Fibroblast of lung (primary cell): ENCODE measurements at regions not wholly inside any gene's neighbourhood (a gene's known extent, or its start where the extent isn't known, plus 50 kb on each side); places are given as distances from the start of the nearest gene placed in this dataset.

Experiments
- EZH2 ChIP-seq: IDR thresholded peaks from 2 replicates; pipeline ENCODE4 v1.5.1; 2012; ENCODE audit warnings: low read length, control low read depth, mild to moderate bottlenecking; ENCODE audit errors: missing control alignments
- TF ChIP-seq, protein P1 (sequence below), 2 donors: IDR thresholded peaks in 1 of 2; conservative IDR thresholded peaks in 1 of 2; 1 replicate in 1 of 2; 2 replicates in 1 of 2; pipeline ENCODE4 v1.5.1; 2011 to 2012; ENCODE audit warnings: low read length in 2 of 2, control low read depth in 1 of 2, inconsistent platforms in 1 of 2, low read depth in 1 of 2, mild to moderate bottlenecking in 1 of 2

- TF ChIP-seq EZH2, result no peak
- TF ChIP-seq, protein P1, sequence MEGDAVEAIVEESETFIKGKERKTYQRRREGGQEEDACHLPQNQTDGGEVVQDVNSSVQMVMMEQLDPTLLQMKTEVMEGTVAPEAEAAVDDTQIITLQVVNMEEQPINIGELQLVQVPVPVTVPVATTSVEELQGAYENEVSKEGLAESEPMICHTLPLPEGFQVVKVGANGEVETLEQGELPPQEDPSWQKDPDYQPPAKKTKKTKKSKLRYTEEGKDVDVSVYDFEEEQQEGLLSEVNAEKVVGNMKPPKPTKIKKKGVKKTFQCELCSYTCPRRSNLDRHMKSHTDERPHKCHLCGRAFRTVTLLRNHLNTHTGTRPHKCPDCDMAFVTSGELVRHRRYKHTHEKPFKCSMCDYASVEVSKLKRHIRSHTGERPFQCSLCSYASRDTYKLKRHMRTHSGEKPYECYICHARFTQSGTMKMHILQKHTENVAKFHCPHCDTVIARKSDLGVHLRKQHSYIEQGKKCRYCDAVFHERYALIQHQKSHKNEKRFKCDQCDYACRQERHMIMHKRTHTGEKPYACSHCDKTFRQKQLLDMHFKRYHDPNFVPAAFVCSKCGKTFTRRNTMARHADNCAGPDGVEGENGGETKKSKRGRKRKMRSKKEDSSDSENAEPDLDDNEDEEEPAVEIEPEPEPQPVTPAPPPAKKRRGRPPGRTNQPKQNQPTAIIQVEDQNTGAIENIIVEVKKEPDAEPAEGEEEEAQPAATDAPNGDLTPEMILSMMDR (conservative IDR thresholded peaks at IDR 0.05 in 1 of 2, IDR thresholded peaks at IDR 0.05 in 1 of 2; ENCODE audit: low read depth in 1 of 2, low read length in 2 of 2), result no peak
These were observed 337.0 kb downstream of the CYRIA start for GRCh38 chr2:16328521-16329190.
